HG02610 (cell line): ENCODE measurements at regions not wholly inside any gene's neighbourhood (a gene's known extent, or its start where the extent isn't known, plus 50 kb on each side); places are given as distances from the start of the nearest gene placed in this dataset.
"Not testable (repeated sequence)": the region's sequence is repeated elsewhere in the genome, so short reads cannot be mapped to it uniquely, and the experiment has no call there.

ENCODE experiments used
- ATAC-seq: cut with Tn5 transposase; IDR thresholded peaks from one replicate; pipeline ENCODE4 v1.9.1; 2021; ENCODE audit warnings: mild to moderate bottlenecking, moderate library complexity; ENCODE audit not compliant: unreplicated experiment

DNA sequence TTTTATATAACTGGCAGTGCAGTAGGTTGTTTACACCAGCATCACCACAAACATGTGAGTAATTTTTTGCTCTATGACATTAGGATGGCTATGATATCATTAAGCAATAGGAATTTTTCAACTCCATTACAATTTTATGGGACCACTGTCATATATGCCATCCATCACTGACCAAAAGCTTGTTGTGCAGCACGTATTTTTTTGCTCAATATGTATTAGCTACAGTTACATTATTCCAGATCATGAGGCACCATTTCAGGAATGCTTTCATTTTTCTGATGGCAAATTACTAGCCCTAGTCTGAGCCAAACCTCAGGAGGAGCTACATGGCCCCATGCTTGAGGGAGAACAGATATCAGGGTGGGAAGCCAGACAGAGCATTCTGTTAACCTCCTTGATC, 56.8 kb upstream of the DCLK2 start:
- no peak for ATAC-seq

DNA sequence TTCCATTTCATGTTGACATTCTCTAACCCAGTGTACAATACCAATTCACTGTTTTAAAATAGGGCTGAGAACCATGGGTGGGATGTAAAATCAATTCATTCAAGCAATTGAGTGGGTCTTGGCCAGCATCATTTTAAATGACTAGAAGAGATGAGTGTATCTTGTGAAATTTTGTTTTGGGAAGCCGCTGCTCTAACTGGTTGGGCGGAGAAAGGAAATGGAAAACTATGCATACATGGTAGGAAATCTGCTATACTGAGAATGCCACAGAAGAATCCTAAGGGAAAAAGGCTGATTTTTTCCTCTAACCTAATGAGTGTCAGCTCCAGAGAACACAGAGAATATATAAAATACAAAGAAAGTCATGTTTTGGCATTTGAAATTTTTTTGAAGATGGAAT, 54.8 kb upstream of the DCLK2 start:
- ATAC-seq = no peak

DNA sequence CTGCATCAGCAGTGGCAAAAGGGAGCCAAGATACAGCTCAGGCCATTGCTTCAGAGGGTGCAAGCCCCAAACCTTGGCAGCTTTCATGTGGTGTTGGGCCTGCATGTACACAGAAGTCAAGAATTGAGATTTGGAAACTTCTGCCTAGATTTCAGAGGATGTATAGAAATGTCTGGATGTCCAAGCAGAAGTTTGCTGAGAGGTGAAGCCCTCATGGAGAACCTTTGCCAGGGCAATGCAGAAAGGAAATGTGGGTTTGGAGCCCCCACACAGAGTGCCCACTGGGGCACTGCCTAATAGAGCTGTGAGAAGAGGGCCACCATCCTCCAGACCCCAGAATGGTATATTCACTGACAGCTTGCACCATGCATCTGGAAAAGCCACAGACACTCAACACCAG, 51.3 kb upstream of the DCLK2 start:
- not testable (repeated sequence) for ATAC-seq
